ENCODE measurements at regions not wholly inside any gene's neighbourhood (a gene's known extent, or its start where the extent isn't known, plus 50 kb on each side); places are given as distances from the start of the nearest gene placed in this dataset.

DNA sequence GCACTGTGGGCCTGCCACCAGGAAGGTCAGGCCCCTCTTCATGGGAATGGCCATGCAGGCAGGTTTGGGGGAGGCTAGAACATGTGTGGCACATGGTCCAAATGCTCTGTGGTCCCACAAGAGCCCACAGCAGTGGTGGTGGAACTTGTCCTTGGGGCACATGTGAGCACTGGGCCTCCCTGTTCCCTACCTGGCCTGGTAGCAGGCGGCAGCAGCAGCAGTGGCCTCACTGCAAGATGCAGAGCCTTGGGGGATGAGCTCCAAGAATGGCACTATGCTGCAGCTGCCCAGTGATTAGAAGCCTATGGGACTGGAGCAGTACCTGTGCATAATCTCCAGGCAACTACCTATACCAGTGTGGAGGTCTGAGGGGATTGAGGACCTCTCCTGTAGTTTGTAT is 197.0 kb upstream of the DCAF8L1 start:
- Histone ChIP-seq H3K4me2 (ENCODE audit: control insufficient read depth, insufficient read depth) (no peak overlapping the region), H3K27me3 (replicated peaks in 1 of 2; ENCODE audit: control insufficient read depth in 2 of 2, insufficient read depth in 2 of 2, low read length in 1 of 2) (no peaks in the 10 kb centered on the region), H2AFZ (ENCODE audit: control insufficient read depth, low read depth, low read length) (no peak overlapping the region), H3K27ac (ENCODE audit: control insufficient read depth, insufficient read depth) (no peak overlapping the region), H3K4me3 (no peak overlapping the region), H3K79me2 (ENCODE audit: control insufficient read depth, insufficient read depth, low read length) (no peaks in the 10 kb centered on the region), H3K9me3 (replicated peaks; ENCODE audit: control insufficient read depth, insufficient read depth, low read length) (no peaks in the 10 kb centered on the region), H3K36me3 (ENCODE audit: control insufficient read depth in 2 of 2, insufficient read depth in 2 of 2, low read length in 1 of 2) (no peaks in the 10 kb centered on the region), H3K4me1 (ENCODE audit: control insufficient read depth, insufficient read depth, low read length) (no peaks in the 10 kb centered on the region), H4K20me1 (ENCODE audit: control insufficient read depth, insufficient read depth) (no peaks in the 10 kb centered on the region), H3K9ac (ENCODE audit: control insufficient read depth, insufficient read depth, low read length) (no peak overlapping the region)
- no TSS peak for BruUV-seq (replicated peaks)
- CTCF ChIA-PET, result interaction anchor here (1.1 kb wide), 1 partner anchor 1733 kb away, joined by 5 read pairs; no protein-coding TSS in a partner anchor
- TF ChIP-seq BACH1 (IDR thresholded peaks at IDR 0.05; ENCODE audit: borderline replicate concordance) (no peak), SMC3 (IDR thresholded peaks at IDR 0.05; ENCODE audit: borderline replicate concordance, low read length) (no peak), HDGF (IDR thresholded peaks at IDR 0.05) (no peak), SRF (IDR thresholded peaks at IDR 0.05; ENCODE audit: low read depth in 2 of 2, low read length in 2 of 2) (no peak), YY1 (IDR thresholded peaks at IDR 0.05; ENCODE audit: low read depth, low read length) (no peak), FOXM1 (IDR thresholded peaks at IDR 0.05; ENCODE audit: low read depth, low read length) (no peak)
- intact Hi-C loops (cut with micrococcal nuclease; ENCODE audit: unreplicated experiment) (no loop called here), in situ Hi-C loops (cut with MboI) (no loop called here)
- 25% methylated on average over 1 of the region's 1 CpG for WGBS (ENCODE audit: insufficient coverage, insufficient replicate concordance, low lambda C conversion rate, missing lambda C conversion rate)
- DNase-seq (ENCODE audit: low read depth, low spot score), result no peak
- SMC1A ChIA-PET (ENCODE audit: uncharacterized antibody, unreplicated experiment), result no interaction called here
- FAIRE-seq, result no peak
- ATAC-seq, result no peak
- POLR2A ChIA-PET, result no interaction called here
- RAD21 ChIA-PET (ENCODE audit: unreplicated experiment), result no interaction called here

DNA sequence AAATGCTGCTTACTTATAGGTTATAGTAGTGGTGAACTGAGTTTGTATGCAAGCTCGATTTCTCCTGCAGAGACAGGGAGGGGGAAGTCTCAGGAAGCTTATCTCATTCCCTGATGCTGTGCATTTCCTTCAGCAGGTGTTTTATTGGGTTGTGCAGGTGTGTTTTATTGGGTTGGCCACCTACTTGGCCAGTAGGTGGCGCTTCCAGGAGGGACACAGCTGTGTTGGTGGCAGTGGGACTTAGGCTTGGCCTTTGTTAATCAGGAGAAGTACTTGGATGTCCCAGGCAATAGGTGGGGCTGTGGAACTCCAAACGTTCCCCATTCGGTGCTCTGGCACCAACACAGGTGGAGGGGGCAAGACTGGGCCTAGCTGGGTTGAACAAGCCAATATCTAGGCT is 196.0 kb upstream of the DCAF8L1 start:
- POLR2A ChIA-PET, result no interaction called here
- RAD21 ChIA-PET (ENCODE audit: unreplicated experiment), result no interaction called here
- Histone ChIP-seq H3K4me3 (no peak overlapping the region), H3K4me1 (ENCODE audit: control insufficient read depth, insufficient read depth, low read length) (no peaks in the 10 kb centered on the region), H3K9ac (ENCODE audit: control insufficient read depth, insufficient read depth, low read length) (no peak overlapping the region), H4K20me1 (ENCODE audit: control insufficient read depth, insufficient read depth) (no peaks in the 10 kb centered on the region), H3K27ac (ENCODE audit: control insufficient read depth, insufficient read depth) (no peak overlapping the region), H3K36me3 (ENCODE audit: control insufficient read depth in 2 of 2, insufficient read depth in 2 of 2, low read length in 1 of 2) (no peaks in the 10 kb centered on the region), H3K27me3 (replicated peaks in 1 of 2; ENCODE audit: control insufficient read depth in 2 of 2, insufficient read depth in 2 of 2, low read length in 1 of 2) (no peaks in the 10 kb centered on the region), H2AFZ (ENCODE audit: control insufficient read depth, low read depth, low read length) (no peak overlapping the region), H3K4me2 (ENCODE audit: control insufficient read depth, insufficient read depth) (no peak overlapping the region), H3K79me2 (ENCODE audit: control insufficient read depth, insufficient read depth, low read length) (no peaks in the 10 kb centered on the region), H3K9me3 (replicated peaks; ENCODE audit: control insufficient read depth, insufficient read depth, low read length) (no peaks in the 10 kb centered on the region)
- WGBS (ENCODE audit: insufficient coverage, insufficient replicate concordance, low lambda C conversion rate, missing lambda C conversion rate), result 4% methylated on average over 4 of the region's 4 CpGs
- peak; percentile 86 for ATAC-seq
- FAIRE-seq, result no peak
- TF ChIP-seq, protein P1, sequence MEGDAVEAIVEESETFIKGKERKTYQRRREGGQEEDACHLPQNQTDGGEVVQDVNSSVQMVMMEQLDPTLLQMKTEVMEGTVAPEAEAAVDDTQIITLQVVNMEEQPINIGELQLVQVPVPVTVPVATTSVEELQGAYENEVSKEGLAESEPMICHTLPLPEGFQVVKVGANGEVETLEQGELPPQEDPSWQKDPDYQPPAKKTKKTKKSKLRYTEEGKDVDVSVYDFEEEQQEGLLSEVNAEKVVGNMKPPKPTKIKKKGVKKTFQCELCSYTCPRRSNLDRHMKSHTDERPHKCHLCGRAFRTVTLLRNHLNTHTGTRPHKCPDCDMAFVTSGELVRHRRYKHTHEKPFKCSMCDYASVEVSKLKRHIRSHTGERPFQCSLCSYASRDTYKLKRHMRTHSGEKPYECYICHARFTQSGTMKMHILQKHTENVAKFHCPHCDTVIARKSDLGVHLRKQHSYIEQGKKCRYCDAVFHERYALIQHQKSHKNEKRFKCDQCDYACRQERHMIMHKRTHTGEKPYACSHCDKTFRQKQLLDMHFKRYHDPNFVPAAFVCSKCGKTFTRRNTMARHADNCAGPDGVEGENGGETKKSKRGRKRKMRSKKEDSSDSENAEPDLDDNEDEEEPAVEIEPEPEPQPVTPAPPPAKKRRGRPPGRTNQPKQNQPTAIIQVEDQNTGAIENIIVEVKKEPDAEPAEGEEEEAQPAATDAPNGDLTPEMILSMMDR (IDR thresholded peaks at IDR 0.05 in 2 of 3, conservative IDR thresholded peaks at IDR 0.05 in 1 of 3; ENCODE audit: control insufficient read depth in 2 of 3, extremely low read depth in 1 of 3, insufficient read depth in 1 of 3, low read depth in 3 of 3, low read length in 3 of 3), result peak; percentile 35 to 64 (median 59); a peak in 5 of 6 replicates
- TF ChIP-seq GABPA (IDR thresholded peaks at IDR 0.05; ENCODE audit: low read depth), result no peak
- TF ChIP-seq SMC3 (IDR thresholded peaks at IDR 0.05; ENCODE audit: borderline replicate concordance, low read length), result peak; percentile 27; the same call in 1 of the 2 replicates
- TF ChIP-seq RAD21 (IDR thresholded peaks at IDR 0.05; ENCODE audit: insufficient read depth, low read depth, low read length), result peak; percentile 34; the same call in 1 of the 2 replicates
- in situ Hi-C loops (cut with MboI), result no loop called here
- CTCF ChIA-PET, result interaction anchor here (0.8 to 1.7 kb wide), 8 partner anchors 8 to 1734 kb away, joined by 3 to 7 read pairs (median 5); no protein-coding TSS in a partner anchor
- intact Hi-C loops (cut with micrococcal nuclease; ENCODE audit: unreplicated experiment), result no loop called here
- no TSS peak for BruUV-seq (replicated peaks)
- DNase-seq (ENCODE audit: low read depth, low spot score), result no peak
- SMC1A ChIA-PET (ENCODE audit: uncharacterized antibody, unreplicated experiment), result interaction anchor here (0.5 kb wide), 1 partner anchor 577 kb away, joined by 6 read pairs; no protein-coding TSS in a partner anchor

All from GM12878 (cell line).